Cardiac muscle cell (in vitro differentiated cells and primary cell): ENCODE measurements at regions not wholly inside any gene's neighbourhood (a gene's known extent, or its start where the extent isn't known, plus 50 kb on each side); places are given as distances from the start of the nearest gene placed in this dataset.
"Not testable (repeated sequence)": the region's sequence is repeated elsewhere in the genome, so short reads cannot be mapped to it uniquely, and the experiment has no call there.

ENCODE experiments used
- DNase-seq, 2 donors: peaks; one replicate each; pipeline versions ENCODE4 v3.0.0 to v3.0.0-alpha.2; 2010 to 2017; ENCODE audit warnings: low read depth in 1 of 2, low spot score in 1 of 2
- H3K27ac ChIP-seq: fragments of 200-600 bp; sonication (generic); 2 replicates; pipeline ENCODE4 v1.5.1; 2016
- H3K27me3 ChIP-seq: fragments of 200-600 bp; sonication (generic); 2 replicates; pipeline ENCODE4 v1.6.0; 2016; ENCODE audit warnings: control low read depth
- H3K36me3 ChIP-seq: fragments of 200-600 bp; sonication (generic); 2 replicates; pipeline ENCODE4 v1.5.1; 2016; ENCODE audit warnings: control low read depth
- H3K4me1 ChIP-seq: fragments of 200-600 bp; sonication (generic); 2 replicates; pipeline ENCODE4 v1.8.1; 2017; ENCODE audit warnings: low read depth, mild to moderate bottlenecking, mixed run types
- H3K4me3 ChIP-seq: fragments of 200-600 bp; sonication (generic); 2 replicates; pipeline ENCODE4 v1.5.1; 2016; ENCODE audit warnings: mild to moderate bottlenecking
- H3K9me3 ChIP-seq: fragments of 200-600 bp; sonication (generic); 2 replicates; pipeline ENCODE4 v1.5.1; 2017; ENCODE audit warnings: low read depth, mild to moderate bottlenecking, control low read depth
- CTCF ChIP-seq: IDR thresholded peaks from 2 replicates; pipeline ENCODE4 v1.5.1; 2012; ENCODE audit warnings: low read depth, mild to moderate bottlenecking, low read length

- Histone ChIP-seq H3K36me3 (no peaks in the 10 kb centered on the region), H3K4me3 (no peak overlapping the region), H3K27ac (no peak overlapping the region), H3K4me1 (no peaks in the 10 kb centered on the region), H3K27me3 (no peaks in the 10 kb centered on the region), H3K9me3 (no peaks in the 10 kb centered on the region)
- TF ChIP-seq CTCF, result no peak
- DNase-seq, result no peak
These were observed 287.6 kb upstream of the HNRNPA3 start for GRCh38 chr2:176924909-176925534.

- Histone ChIP-seq H3K27ac (no peak overlapping the region), H3K27me3 (no peaks in the 10 kb centered on the region), H3K4me3 (no peak overlapping the region), H3K36me3 (no peaks in the 10 kb centered on the region), H3K9me3 (no peaks in the 10 kb centered on the region), H3K4me1 (no peaks in the 10 kb centered on the region)
- no peak for DNase-seq
- no peak for TF ChIP-seq CTCF
These were observed 286.1 kb upstream of the HNRNPA3 start for GRCh38 chr2:176926453-176926852.

GRCh38 chr2:176929387-176929786 lies 283.2 kb upstream of the HNRNPA3 start:
- not testable (repeated sequence) for H3K27ac ChIP-seq, H3K36me3 ChIP-seq, H3K27me3 ChIP-seq, DNase-seq, H3K4me1 ChIP-seq, H3K4me3 ChIP-seq, H3K9me3 ChIP-seq

- no peak for TF ChIP-seq CTCF
- DNase-seq, result peak in 1 of 2 donors; percentile 28
- no peak overlapping the region for H3K4me3 ChIP-seq
- H3K4me1 ChIP-seq, result peaks cover 6% of the 10 kb centered on the region
- H3K36me3 ChIP-seq, result no peaks in the 10 kb centered on the region
- no peak overlapping the region for H3K27ac ChIP-seq
- H3K27me3 ChIP-seq, result no peaks in the 10 kb centered on the region
- no peaks in the 10 kb centered on the region for H3K9me3 ChIP-seq
These were observed 280.7 kb upstream of the HNRNPA3 start for GRCh38 chr2:176931588-176932563.

GRCh38 chr2:176934131-176934530 lies 278.5 kb upstream of the HNRNPA3 start:
- no peak for DNase-seq
- Histone ChIP-seq H3K36me3 (no peaks in the 10 kb centered on the region), H3K27me3 (no peaks in the 10 kb centered on the region), H3K4me3 (no peak overlapping the region), H3K4me1 (peaks cover 6% of the 10 kb centered on the region), H3K27ac (no peak overlapping the region), H3K9me3 (no peaks in the 10 kb centered on the region)
- no peak for TF ChIP-seq CTCF

- no peaks in the 10 kb centered on the region for H3K36me3 ChIP-seq
- no peak overlapping the region for H3K27ac ChIP-seq
- H3K4me1 ChIP-seq, result peaks cover 6% of the 10 kb centered on the region
- H3K4me3 ChIP-seq, result no peak overlapping the region
- no peak for TF ChIP-seq CTCF
- H3K27me3 ChIP-seq, result no peaks in the 10 kb centered on the region
- no peaks in the 10 kb centered on the region for H3K9me3 ChIP-seq
- no peak for DNase-seq
These were observed 277.7 kb upstream of the HNRNPA3 start for GRCh38 chr2:176934869-176935415.
